Heart right ventricle (tissue), 16 donors: ENCODE measurements at regions not wholly inside any gene's neighbourhood (a gene's known extent, or its start where the extent isn't known, plus 50 kb on each side); places are given as distances from the start of the nearest gene placed in this dataset.

Experiments used
- ATAC-seq, 8 donors: fragments of 200-7000 bp; cut with Tn5 transposase; one replicate each; pipeline ENCODE4 v1.9.1; 2020; ENCODE audit warnings: mild to moderate bottlenecking in 8 of 8, moderate library complexity in 8 of 8, moderate number of reproducible peaks in 1 of 8
- DNase-seq, 2 donors: peaks; one replicate each; pipeline ENCODE4 v3.0.0-alpha.2; 2020
- H3K27ac ChIP-seq, 10 donors: fragments of 200-600 bp; sonication (generic) in 2 of 10; one replicate each; pipeline versions ENCODE4 v1.5.0 to v1.8.0; 2020 to 2022; ENCODE audit warnings: mild to moderate bottlenecking in 3 of 10
- H3K27me3 ChIP-seq, 7 donors: fragments of 200-600 bp; one replicate each; pipeline ENCODE4 v1.8.0; 2021 to 2022; ENCODE audit warnings: mild to moderate bottlenecking in 2 of 7
- H3K36me3 ChIP-seq, 9 donors: fragments of 200-600 bp; sonication (generic) in 1 of 9; one replicate each; pipeline versions ENCODE4 v1.5.0 to v1.8.0; 2020 to 2022; ENCODE audit warnings: mild to moderate bottlenecking in 2 of 9
- H3K4me1 ChIP-seq, 9 donors: fragments of 200-600 bp; sonication (generic) in 1 of 9; one replicate each; pipeline versions ENCODE4 v1.5.0 to v1.8.0; 2020 to 2022; ENCODE audit warnings: mild to moderate bottlenecking in 4 of 9
- H3K4me3 ChIP-seq, 10 donors: fragments of 200-600 bp; sonication (generic) in 2 of 10; one replicate each; pipeline versions ENCODE4 v1.5.0 to v1.8.0; 2020 to 2022; ENCODE audit warnings: mild to moderate bottlenecking in 7 of 10, moderate library complexity in 2 of 10
- H3K9me3 ChIP-seq, 11 donors: fragments of 200-600 bp in 10 of 11; sonication (generic) in 2 of 11; one replicate each; pipeline versions ENCODE4 v1.5.0 to v1.8.0; 2013 to 2022; ENCODE audit warnings: mild to moderate bottlenecking in 2 of 11, control low read depth in 1 of 11, moderate library complexity in 1 of 11
- CTCF ChIP-seq, 9 donors: fragments of 200-600 bp; sonication (generic) in 2 of 9; IDR thresholded peaks; one replicate each; pipeline versions ENCODE4 v1.5.0 to v1.8.0; 2021 to 2022; ENCODE audit warnings: antibody characterized with exemption in 9 of 9, mild to moderate bottlenecking in 5 of 9, moderate library complexity in 1 of 9
- WGBS, 2 donors: extraction: QIAGEN DNeasy Blood & Tissue Kit; methylation state at CpG; one replicate each; pipeline ENCODE4 v1.1.7; 2013; ENCODE audit warnings: inconsistent platforms in 1 of 2; 5-methylcytosine and 5-hydroxymethylcytosine counted together
- intact Hi-C, 10 donors: fragments of 100-400 bp; cut with DNase I; formaldehyde crosslinking; loops; one replicate each; pipeline versions ENCODE4 v1.11.1 to v1.14.2; 2022
- donor health status: Arrhythmogenic right ventricular cardiomyopathy.
- donor health status: ischemic (EF 13 %, LVEDD 7.1; RV severe dilation, severe dysfunction).
- donor health status: healthy with polysubstance abuse.
- donor health status: DM: no; HTN: yes; CAD: no.
- donor health status: DM: no; HTN: no; CAD: no.
- donor health status: ischemic (EF 25% LVEDD 6.9; RV normal size, moderate dysfunction).
- donor health status: ischemic (EF 25% LVEDD 5.7; RV mildly dilated, moderate dysfunction).
- donor health status: healthy.
- donor health status: DM: yes; HTN: yes; CAD: no.
- donor health status: Ischemic cardiomyopathy.
- donor health status: ischemic (EF 35%, LVEDD 5.7; RV mildly dilated, moderate dysfunction).
- donor health status: nonischemic (EF 11% LVEDD 7.7; RV severe dilation, severe dysfunction).
- donor health status: DM: yes; HTN: yes; CAD: no.
- donor health status: PGD.
- donor health status: ischemic (EF 29% LVEDD 5.4; RV normal size, mild dysfunction).
- donor health status: nonischemic (EF 23%, LVEDD 6.1; RV moderate dilation, normal function).

- H3K4me3 ChIP-seq: no peak overlapping the region
- no peak overlapping the region for H3K27ac ChIP-seq
- H3K36me3 ChIP-seq: no peaks in the 10 kb centered on the region
- H3K9me3 ChIP-seq: peaks cover 0 to 19% (median 0%) of the 10 kb centered on the region in 11 donors
- H3K4me1 ChIP-seq: no peaks in the 10 kb centered on the region
- DNase-seq: no peak
- no peak for ATAC-seq
- intact Hi-C loops: no loop called here
- no peaks in the 10 kb centered on the region for H3K27me3 ChIP-seq
- TF ChIP-seq CTCF (IDR thresholded peaks at IDR 0.05): no peak
These were observed 925.1 kb upstream of the ATXN7L3B start for GRCh38 chr12:73612551-73612950.

- Histone ChIP-seq H3K4me1 (no peaks in the 10 kb centered on the region), H3K36me3 (no peaks in the 10 kb centered on the region), H3K27ac (no peak overlapping the region), H3K27me3 (no peaks in the 10 kb centered on the region), H3K4me3 (no peak overlapping the region), H3K9me3 (peaks cover 0 to 5% (median 0%) of the 10 kb centered on the region in 11 donors)
- 84 to 85% methylated on average over 2 of the region's 2 CpGs for WGBS, 2 donors
- ATAC-seq (no peak), DNase-seq (no peak)
- TF ChIP-seq CTCF (IDR thresholded peaks at IDR 0.05): no peak
- intact Hi-C loops: no loop called here
These were observed 914.2 kb upstream of the ATXN7L3B start for GRCh38 chr12:73623421-73623820.

- Histone ChIP-seq H3K27me3 (no peaks in the 10 kb centered on the region), H3K36me3 (no peaks in the 10 kb centered on the region), H3K4me1 (no peaks in the 10 kb centered on the region), H3K27ac (no peak overlapping the region), H3K9me3 (peaks cover 0 to 5% (median 0%) of the 10 kb centered on the region in 11 donors), H3K4me3 (no peak overlapping the region)
- TF ChIP-seq CTCF (IDR thresholded peaks at IDR 0.05): no peak
- intact Hi-C loops: no loop called here
- DNase-seq (no peak), ATAC-seq (no peak)
These were observed 912.4 kb upstream of the ATXN7L3B start for GRCh38 chr12:73625226-73625625.

GRCh38 chr12:73629171-73629570 lies 908.5 kb upstream of the ATXN7L3B start:
- WGBS, 2 donors: 74 to 78% methylated on average over 5 of the region's 5 CpGs

More at GRCh38 chr12:73629171-73629570, 908.5 kb upstream of the ATXN7L3B start:
- Histone ChIP-seq H3K4me1 (no peaks in the 10 kb centered on the region), H3K36me3 (no peaks in the 10 kb centered on the region), H3K27me3 (no peaks in the 10 kb centered on the region), H3K27ac (no peak overlapping the region), H3K4me3 (no peak overlapping the region), H3K9me3 (no peaks in the 10 kb centered on the region)
- no peak for TF ChIP-seq CTCF (IDR thresholded peaks at IDR 0.05)
- no peak for ATAC-seq
- DNase-seq: no peak
- intact Hi-C loops: no loop called here
